IMR-90 (cell line): ENCODE measurements at regions not wholly inside any gene's neighbourhood (a gene's known extent, or its start where the extent isn't known, plus 50 kb on each side); places are given as distances from the start of the nearest gene placed in this dataset.

Source experiments
- BHLHE40 ChIP-seq: fragments of 150-350 bp; IDR thresholded peaks from 2 replicates; pipeline ENCODE4 v1.6.1; 2016; ENCODE audit warnings: mild to moderate bottlenecking, low read depth, low read length
- CTCF ChIP-seq: conservative IDR thresholded peaks from 2 replicates; pipeline ENCODE4 v1.5.1; 2012; ENCODE audit warnings: mild to moderate bottlenecking, low read depth, low read length, improper control_type of control experiment
- MAFK ChIP-seq: IDR thresholded peaks from 2 replicates; pipeline ENCODE4 v1.6.1; 2012; ENCODE audit warnings: low read depth, low read length, improper control_type of control experiment
- POLR2A ChIP-seq: IDR thresholded peaks from 2 replicates; pipeline ENCODE4 v1.6.1; 2012; ENCODE audit warnings: mild to moderate bottlenecking, low read depth, low read length
- RAD21 ChIP-seq: IDR thresholded peaks from 2 replicates; pipeline ENCODE4 v1.6.1; 2012; ENCODE audit warnings: low read length, improper control_type of control experiment
- RCOR1 ChIP-seq: IDR thresholded peaks from 2 replicates; pipeline ENCODE4 v1.6.1; 2012; ENCODE audit warnings: mild to moderate bottlenecking, low read length, improper control_type of control experiment; ENCODE audit not compliant: insufficient replicate concordance

- no peak for TF ChIP-seq RCOR1
- TF ChIP-seq CTCF, result no peak
- no peak for TF ChIP-seq MAFK
- no peak for TF ChIP-seq POLR2A
- TF ChIP-seq BHLHE40, result no peak
- no peak for TF ChIP-seq RAD21
These were observed 1113.6 kb upstream of the PIK3C3 start for GRCh38 chr18:40841467-40841866.
